ENCODE measurements at regions not wholly inside any gene's neighbourhood (a gene's known extent, or its start where the extent isn't known, plus 50 kb on each side); places are given as distances from the start of the nearest gene placed in this dataset.

DNA sequence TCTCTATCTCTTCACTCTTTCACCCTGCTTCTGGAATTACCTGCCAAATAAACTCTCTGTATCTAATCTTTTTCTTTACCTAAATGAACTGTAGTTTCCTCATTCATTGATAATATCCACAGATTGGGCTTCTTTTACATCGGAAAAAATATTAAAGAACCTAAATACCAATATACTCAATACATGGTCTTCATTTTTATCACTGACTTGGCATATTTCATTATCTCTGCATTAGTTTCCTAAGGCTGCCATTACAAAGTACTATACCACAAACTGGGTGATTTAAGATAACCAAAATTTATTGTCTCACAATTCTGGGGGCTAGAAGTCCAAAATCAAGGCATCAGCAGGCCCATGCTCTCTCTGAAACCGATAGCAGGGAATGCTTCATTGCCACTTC is 411.9 kb upstream of the SPTLC3 start:
- DNase-seq: no peak

DNA sequence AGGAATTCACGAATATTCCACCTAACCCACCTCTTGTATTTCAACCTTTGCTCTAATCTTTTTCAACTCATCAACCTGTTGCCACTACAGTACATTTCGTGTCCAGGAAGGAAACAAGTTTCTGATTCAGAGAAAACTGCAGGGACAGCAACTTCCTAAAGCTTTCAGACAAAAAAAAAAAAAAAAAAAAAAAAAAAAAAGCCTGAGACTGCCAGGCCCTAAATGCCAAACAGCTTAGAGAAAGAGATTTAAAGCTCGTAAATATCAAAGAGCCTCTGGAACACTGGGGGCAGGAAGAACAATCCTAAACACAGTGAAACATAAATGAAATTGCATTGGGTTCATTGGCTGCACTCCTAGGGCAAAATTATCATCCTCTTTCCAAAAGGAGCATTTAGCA is 411.2 kb upstream of the SPTLC3 start:
- no peak for DNase-seq

DNA sequence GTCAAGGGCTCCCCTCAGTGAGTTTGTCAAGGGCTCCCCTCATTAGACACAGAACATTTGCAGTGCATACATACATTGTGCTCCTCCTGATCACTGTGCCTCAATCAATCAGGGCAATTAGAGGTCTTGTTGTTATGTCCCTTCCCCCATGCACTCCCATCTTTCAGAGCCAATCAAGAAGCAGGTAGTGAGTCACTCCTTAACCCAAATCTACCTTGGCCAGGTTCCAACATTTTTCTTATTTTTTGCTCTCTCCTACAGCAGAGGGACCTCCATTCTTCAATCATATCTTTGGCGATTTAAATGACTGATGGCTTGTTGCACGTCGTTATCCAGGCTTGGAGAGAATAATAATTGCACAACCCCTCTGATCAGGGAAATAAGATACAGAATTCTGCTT is 409.9 kb upstream of the SPTLC3 start:
- DNase-seq: no peak

DNA sequence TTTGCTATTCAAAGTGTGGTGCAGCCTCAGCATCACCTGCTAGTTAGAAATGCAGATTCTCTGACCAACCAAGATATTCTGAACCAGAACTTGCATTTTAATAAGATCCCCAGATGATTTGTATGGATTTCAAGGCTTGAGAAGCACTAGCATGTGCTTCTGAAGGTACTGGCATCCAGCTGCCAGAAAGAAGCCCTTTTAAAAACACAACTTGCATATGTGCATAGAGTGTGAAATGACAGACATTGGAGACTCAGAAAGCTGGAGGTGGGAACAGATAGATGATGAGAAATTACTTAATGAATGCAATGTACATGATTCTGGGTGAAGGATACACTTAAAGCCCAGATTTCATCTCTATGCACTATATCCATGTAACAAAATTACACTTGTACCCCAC is 409.3 kb upstream of the SPTLC3 start:
- no peak for DNase-seq

DNA sequence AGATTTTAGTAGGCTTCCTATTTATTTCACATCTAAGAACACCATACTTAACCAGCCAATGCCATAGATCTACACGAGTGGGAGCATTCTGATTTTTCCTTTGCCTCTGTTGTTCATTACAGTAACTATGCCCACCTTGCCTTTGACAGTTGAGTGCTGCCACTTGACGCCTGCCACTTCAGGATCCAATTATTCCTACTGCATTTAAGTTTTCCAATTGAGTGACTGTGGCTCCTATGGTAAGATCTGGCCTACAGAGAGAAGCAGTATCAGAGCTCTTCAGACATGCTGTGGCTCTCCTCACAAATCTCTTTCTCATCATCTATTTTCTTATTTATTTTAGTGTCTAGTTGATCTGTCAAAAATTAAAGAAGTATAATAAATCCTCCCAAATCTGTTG is 403.0 kb upstream of the SPTLC3 start:
- DNase-seq: no peak

DNA sequence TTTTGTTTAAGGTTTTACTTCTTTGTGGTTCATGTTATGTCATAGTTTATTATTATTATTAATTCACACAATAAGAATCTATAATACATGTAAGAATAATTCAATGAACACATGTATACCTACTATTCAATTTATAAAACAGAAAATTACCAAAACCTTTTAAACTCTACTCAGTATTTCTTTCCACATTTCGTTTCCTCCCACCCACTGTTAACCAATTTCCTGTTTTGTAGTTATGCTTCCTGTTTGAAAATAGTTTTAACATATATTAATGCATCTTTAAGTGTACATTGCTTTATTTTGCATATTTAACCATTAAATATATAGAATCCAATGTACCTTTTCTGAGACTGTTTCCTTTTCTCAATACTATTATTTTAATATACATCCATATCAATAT is 397.9 kb upstream of the SPTLC3 start:
- no peak for DNase-seq

DNA sequence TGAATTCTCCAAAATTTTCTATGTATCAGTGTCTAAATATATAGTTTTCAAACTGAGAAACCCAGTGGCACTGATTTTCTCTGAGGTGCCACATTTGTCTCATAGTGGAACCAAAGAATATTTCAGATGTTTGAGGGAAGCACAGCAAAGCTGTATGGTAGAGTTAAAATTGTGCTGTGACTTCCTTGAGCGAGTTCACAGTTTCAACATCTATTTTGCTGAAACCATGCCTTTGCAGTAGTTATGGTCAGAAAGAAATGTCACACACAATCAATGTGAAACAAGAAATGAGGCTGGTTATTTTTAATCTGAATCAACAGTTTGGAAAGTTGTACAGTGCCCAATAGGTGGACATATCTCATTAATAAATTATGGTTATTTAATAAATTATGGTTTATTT is 394.0 kb upstream of the SPTLC3 start:
- DNase-seq: no peak

DNA sequence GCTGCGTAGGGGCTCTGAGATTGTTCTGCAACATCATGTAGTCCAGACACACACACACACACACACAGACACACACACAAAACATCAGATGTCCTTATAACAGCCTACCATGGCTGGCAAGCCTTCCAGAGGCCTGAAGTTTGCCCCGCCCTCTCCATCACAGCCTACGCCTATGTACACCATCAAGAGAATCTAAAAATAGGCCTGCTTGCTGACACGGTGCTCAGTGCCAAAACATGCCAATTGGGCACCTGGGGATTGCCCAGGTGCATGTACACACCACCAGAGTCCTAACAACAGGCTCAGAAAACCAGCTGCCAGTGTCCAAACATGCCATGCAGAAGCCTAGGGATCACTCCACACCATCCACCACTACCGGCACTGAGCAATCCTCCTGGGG is 391.7 kb upstream of the SPTLC3 start:
- DNase-seq: no peak

DNA sequence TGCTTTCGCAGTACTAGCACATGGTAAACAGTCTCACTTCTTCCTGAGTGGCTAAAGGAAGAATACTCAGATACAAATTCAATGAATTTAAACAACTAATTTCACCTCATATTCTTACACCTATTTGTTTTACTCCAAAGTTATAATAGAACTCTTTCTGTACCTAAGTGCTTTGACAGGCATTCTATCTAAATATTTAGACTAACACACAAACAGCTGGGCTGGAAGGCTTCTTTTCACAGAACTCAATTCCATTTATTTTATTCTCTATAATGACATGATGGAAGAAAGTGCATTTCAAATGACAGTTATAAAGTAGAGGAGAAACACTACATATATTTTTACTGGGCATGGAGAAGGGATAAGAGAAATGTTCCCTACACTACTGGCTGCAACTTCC is 384.9 kb upstream of the SPTLC3 start:
- no peak for DNase-seq

DNA sequence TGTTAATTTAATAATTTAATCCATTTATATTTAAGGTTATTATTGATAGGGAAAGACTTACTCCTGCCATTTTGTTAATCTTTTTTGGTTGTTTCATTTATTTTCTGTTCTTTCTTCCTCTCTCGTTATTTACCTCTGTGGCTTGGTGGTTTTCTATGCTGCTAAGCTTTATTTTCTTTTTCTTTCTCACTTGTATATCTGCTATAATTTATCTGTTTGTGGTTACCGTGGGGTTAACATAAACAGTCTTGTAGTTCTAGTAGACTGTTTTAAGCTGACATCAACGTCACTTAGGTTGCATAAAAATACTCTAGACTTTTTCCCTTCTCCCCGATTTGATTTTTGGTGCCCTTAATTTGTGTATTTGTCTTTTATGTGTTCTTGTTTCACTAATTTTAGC is 381.3 kb upstream of the SPTLC3 start:
- DNase-seq: no peak

DNA sequence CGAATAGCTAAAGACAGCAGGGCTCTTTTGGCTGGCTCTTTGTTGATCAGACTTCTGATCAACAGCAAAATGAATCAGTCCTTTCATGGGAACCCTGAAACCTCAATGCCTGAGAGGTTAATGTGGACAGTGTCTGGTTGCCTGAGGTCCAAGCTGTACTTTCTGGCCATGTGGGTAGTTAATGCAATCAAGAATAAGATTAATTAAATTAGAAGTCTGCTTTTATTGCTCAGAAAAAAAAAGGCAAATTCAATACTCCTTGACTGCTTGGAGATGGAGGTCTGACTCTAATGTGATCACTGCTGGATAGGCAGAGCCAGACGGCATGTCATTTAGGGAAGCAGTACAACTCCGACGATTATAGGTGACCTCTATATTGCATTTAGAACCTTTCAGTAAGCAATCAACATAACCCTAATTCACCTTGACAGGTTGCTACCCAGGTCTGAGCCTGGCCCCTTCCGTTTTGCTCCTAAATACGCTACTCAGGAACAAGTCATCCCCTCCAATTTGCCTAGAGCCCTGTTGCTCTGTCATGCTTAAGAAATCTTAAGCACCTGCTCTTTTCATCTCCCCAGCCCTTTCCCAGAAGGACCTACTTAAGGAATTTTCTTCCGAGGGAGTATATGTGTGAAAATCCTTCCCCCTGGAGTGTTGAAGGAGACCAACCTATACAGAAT is 370.0 kb upstream of the SPTLC3 start:
- no peak for DNase-seq

DNA sequence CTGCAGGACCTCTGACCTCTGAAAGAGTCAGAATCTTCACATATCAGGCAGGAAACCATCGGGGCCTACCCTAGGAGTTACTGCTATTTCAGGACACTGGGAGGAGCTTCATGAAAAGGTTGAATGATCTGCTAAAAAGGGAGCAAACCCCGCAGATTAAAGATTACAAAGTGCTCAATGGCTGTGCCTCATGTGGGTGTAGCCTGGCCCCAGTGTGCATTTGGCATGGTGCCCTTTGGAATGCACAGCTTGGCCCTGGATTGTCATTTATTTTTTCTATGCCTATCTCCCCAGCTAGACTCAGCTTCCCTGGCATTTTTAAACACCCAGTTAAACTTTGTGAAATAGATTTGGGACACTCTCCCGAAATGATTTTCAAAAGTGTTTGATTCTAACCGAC is 368.5 kb upstream of the SPTLC3 start:
- no peak for DNase-seq

DNA sequence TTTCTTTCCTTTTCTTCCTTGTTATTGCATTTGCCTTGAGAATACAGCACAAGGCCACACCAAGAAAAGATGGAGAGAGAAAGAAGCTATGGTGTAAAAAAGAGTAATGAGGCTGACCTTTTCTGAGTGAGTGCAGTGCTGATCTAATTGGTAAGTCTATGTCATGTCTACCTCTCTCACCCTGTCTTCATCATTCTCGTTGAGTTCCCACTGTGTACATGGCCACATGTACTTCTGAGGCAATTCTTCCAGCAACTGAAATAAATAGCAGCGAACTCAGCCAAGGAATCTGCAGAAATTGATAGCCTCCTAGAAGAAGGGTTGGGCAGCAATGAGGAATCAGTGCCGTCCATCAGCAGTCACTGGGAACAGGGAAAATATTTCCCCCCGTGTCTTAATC is 367.2 kb upstream of the SPTLC3 start:
- no peak for DNase-seq

DNA sequence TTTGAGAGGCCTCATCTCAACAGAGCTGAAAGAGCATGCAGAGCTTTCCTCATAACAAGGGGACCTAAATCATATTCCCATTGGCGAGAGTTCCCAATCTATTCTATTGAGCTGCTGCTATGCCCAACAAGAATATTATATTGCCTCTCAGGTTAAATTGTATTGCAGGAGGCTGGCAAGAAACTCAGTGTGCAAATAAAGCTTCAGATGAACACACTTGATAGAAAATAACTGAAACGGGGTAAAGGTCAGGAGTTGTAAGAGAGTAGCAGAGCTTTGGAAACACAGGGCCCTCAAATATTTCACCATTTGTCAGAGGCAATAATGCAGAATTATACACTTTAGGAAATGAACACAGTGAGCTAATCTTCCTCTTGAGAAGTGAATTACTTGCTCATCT is 364.3 kb upstream of the SPTLC3 start:
- no peak for DNase-seq

DNA sequence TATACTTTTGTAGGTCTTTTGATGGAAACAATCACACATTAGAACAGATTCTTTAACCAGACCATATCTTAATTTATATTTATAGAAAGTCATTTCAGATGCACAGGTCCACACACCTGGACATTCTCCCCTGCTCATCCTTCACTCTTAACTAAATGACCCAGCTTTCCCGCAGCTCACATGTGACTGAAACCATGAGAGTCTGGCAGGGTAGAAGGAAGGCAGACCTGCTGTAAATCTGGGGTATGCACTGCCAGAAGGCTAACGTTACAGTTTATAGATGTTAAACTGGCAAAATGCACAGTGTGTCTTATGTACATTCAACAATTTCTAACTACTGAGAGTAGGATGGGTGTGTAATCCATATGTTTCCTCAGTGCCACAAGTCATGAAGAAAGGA is 359.5 kb upstream of the SPTLC3 start:
- no peak for DNase-seq

DNA sequence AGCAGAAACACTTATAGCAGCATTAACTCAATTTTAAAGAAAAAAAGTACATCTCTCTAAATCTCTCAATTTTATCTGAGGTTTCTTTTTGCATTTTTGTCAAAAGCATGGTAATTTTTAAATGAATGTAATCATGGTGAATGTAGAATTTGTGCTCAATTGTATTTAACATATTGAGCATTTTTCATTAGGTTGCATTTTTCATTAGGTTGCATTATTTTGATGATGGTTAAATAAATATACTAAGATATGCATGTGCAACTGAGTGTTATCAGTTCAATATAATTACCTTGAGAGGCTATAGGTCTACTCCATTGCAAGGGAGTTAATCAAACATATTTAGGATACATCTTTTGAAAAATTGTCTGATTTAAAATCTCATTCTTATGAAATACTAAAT is 355.1 kb upstream of the SPTLC3 start:
- DNase-seq: no peak

DNA sequence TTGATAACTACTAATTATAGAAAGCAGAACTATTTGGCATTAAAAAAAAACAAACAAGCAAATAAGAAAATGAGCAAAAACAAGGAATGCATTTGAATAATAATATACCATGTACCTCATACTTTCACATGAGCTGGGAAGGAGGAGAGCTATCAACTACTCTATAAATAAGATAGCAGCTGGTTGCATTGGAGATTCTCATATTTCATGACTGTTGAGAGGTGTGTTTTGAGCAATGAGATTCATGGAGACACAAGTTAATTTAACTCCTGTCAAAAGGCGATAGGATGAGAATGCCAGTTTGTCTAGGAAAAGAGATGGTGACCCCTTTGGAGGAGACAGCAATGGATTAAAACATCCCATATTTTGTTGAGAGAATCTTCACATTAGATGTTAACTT is 348.8 kb upstream of the SPTLC3 start:
- DNase-seq: no peak

DNA sequence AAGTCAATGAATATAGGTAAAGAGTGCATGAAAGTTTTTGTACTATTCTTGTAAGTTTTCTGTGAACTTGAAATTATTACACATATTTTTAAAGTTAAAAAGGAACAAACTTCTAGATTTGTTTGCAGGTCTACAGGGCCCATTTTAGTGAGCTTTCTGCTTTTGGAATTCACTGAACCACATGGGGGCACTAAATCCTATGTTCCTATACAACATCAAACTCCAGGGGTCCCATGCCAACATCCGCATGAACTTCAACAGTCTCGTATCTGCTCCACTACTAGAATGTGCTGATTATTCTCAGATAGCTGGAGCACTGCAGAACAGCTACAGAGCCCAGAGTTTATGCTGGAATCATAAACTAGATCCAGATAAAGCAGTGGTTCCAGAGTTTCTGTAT is 347.9 kb upstream of the SPTLC3 start:
- no peak for DNase-seq

DNA sequence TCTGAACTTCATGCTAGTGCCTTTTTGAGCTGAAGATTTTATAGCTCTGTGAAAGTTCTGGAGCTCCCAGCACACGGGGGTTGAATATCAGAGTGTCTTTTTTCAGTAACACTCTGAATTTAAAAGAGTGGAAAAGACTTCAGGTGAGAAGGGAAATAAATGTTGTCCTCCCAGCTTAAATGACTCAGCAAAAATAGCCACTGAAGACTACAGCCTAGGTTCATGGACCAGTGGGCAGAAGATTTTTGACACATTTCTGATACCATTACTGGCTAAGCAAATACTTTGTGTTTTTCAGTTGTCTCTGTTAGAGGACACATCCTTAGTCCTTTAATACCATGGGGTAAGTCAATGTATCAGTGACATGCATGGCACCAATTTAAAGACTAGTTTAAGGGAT is 338.5 kb upstream of the SPTLC3 start:
- no peak for DNase-seq

DNA sequence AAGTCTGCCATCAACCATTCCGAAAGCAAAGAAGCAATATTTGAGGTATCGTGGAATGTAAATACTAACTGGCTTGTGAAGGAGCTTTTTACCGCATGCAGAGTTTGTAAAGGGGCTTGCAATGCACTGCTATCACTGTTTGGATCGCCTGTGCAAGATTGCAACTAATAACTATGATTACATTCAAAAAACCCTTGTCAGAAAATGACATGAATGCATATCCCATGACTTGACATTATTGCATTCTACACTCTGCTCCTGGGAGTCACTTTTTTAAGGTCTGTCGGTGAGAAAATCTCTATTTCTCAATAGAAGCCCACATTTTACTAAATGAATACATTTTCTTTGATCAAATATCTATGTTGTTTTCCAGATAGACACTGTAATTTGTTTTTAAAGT is 335.4 kb upstream of the SPTLC3 start:
- DNase-seq: no peak

DNA sequence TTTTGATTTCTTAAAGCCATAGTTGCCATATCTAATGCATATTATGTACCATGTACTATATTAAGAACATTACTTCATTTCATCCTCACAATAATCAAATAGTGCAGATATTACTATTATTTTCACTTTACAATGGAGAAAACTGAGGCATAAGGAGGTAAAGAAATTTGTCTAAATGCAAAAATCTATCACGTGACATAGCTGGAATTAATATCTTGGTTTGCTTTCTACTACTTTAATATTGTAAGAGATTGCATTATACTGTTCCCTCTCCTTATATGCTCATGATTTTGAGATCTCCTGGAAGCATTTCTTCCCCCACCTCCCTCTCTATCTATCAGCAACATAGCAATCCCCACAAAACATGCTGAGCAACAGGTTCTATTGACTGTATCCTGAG is 330.8 kb upstream of the SPTLC3 start:
- no peak for DNase-seq

DNA sequence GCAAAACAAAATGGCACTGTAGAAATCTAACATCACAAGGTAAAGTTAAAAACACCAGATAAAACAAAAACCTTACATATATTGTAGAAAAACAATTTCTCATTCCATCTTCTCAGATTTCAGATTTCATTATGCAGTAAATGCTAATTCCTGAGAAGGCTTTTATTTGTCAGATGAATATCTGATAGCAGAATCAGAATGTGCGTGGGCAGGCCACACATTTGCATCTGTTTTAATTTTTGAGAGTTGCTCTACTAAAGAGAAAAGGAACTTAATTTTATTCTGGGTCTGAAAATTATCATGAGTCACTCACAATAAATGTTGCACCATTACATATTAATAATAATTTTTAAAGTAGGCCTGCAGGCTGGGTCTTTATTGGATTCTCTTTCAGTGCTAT is 329.3 kb upstream of the SPTLC3 start:
- DNase-seq: no peak

DNA sequence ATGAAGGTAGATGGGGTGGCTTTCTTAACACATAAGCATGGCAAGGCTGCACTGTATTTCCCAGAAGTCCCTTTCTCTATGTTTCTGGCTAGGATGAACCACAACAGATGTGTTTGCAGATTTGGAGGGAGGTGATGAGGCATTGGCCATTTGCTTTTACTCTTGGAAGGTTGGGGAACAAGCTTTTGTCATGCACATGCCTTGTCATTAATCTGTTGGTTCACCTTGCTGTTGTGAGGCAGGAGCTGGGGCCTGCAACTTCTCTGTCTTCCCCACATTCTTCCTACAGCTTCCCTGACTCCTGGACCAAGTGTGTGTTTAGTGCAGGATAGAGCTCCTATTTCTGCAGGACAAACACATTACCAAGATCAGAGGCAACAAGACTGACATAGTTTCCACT is 326.2 kb upstream of the SPTLC3 start:
- no peak for DNase-seq

DNA sequence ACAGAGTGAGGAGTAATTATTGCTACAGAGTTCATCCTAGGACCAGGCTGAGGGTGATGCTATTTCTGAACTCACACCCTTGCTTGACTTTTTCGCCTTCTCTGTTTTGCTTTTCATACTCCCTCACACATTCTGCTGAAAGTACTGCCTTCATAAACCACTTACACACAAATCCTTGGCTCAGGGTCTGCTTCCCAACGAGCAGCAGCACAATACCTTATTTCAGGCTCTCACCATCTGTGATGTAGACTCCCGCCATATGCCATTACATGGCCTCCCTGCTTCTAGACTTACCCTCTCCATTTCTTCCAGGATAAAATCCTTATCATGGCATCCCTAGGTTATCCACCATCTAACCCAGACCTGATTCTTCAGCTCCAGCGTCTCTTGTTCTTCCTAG is 321.3 kb upstream of the SPTLC3 start:
- DNase-seq: no peak

DNA sequence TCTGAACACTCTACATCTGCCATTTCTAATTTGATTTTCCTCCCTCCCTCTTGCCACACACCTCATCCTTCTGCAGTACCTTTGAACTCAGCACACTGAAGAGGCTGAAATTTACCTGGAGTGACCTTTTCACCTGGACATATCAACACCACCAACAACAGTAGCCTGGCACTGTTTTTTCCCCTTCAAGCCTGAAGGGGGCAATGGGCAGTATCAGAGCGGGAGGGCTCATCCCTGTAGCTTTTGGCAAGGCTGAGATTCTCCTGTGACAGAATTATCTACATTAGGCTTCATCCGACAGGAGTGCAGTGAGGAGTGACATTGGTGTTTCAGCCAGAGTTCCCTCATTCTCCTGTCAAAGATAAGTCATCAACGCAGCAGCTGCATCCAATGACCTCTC is 312.8 kb upstream of the SPTLC3 start:
- no peak for DNase-seq

DNA sequence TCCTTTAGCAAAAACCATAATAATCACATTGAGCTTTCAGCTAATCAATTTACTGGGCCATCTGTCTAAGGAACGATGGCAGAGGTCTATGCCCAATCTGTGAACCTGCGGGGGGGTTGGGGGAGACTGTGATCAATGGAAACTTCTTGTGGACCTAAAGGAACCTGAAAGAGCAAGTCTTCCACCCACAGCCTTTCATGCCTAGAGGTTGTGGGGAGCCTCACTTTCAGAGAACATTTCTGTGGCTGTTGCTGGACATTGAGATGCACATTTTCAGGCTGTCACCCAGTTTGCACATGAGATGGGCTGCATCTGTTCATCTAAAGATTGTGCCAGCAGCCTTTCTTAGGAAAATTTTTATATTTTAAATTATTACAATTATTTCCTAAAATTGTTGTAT is 310.0 kb upstream of the SPTLC3 start:
- no peak for DNase-seq
